ENCODE measurements at regions not wholly inside any gene's neighbourhood (a gene's known extent, or its start where the extent isn't known, plus 50 kb on each side); places are given as distances from the start of the nearest gene placed in this dataset.

DNA sequence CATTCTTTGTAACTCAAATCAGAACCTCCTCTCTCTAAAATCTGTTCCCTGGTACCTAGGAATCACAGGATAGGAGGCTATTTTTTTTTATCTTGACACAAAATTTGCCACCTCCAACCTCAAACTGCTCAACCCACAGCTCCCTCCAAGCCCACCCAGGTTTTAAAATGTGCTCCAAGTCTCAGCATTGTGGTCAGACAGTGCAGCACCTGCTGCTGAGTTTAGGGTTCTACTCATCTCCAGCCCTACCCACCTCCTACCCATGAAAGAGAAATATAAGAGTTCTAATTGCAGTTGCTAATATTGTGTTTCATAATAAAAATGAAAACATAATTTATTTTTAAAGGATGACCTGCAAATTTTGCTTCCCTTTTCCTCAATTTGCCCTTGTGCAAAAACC, 496.5 kb downstream of the MAFB start:
- Histone ChIP-seq H3K4ac (replicated peaks; ENCODE audit: insufficient read length, low read depth, low read length) (no peak overlapping the region), H3K36me3 (ENCODE audit: control insufficient read depth in 2 of 4, insufficient read depth in 4 of 4, low read length in 3 of 4) (no peaks in the 10 kb centered on the region), H3K23me2 (ENCODE audit: low read depth, low read length) (no peaks in the 10 kb centered on the region), H4K91ac (replicated peaks; ENCODE audit: insufficient read length, low read length) (no peak overlapping the region), H2BK120ac (replicated peaks; ENCODE audit: low read depth, low read length) (no peak overlapping the region), H3K79me2 (ENCODE audit: control insufficient read depth in 1 of 2, insufficient read depth in 2 of 2, low read length in 2 of 2) (no peaks in the 10 kb centered on the region), H3K4me2 (ENCODE audit: insufficient read depth in 1 of 2, low read depth in 2 of 2, low read length in 2 of 2) (no peak overlapping the region), H2AFZ (ENCODE audit: low read length) (no peak overlapping the region), H2BK5ac (ENCODE audit: low read depth, low read length) (no peak overlapping the region), H2BK12ac (ENCODE audit: low read depth, low read length) (no peak overlapping the region), H3K9me3 (ENCODE audit: insufficient read depth in 2 of 2, low read depth in 1 of 2, low read length in 1 of 2) (no peaks in the 10 kb centered on the region), H4K8ac (ENCODE audit: extremely low read depth, insufficient read depth, low read length) (no peak overlapping the region), H3K79me1 (ENCODE audit: low read depth, low read length) (no peaks in the 10 kb centered on the region), H3K56ac (replicated peaks; ENCODE audit: insufficient read length, low read depth, low read length) (no peak overlapping the region), H3K9ac (replicated peaks in 1 of 4; ENCODE audit: extremely low read depth in 1 of 4, low read depth in 3 of 4, low read length in 3 of 4) (no peak overlapping the region), H3K4me3 (ENCODE audit: extremely low read depth in 1 of 4, insufficient read depth in 2 of 4, low read depth in 3 of 4, low read length in 4 of 4) (no peak overlapping the region), H4K5ac (ENCODE audit: insufficient read length, low read depth, low read length) (no peak overlapping the region), H3K14ac (ENCODE audit: insufficient read length) (no peak overlapping the region), H2BK15ac (ENCODE audit: low read length) (no peak overlapping the region), H3K4me1 (replicated peaks in 1 of 4; ENCODE audit: control insufficient read depth in 3 of 4, insufficient read depth in 4 of 4, low read length in 3 of 4) (no peaks in the 10 kb centered on the region), H3K27me3 (replicated peaks in 1 of 4; ENCODE audit: control insufficient read depth in 3 of 4, extremely low read depth in 1 of 4, insufficient read depth in 3 of 4, low read length in 3 of 4) (no peaks in the 10 kb centered on the region), H4K20me1 (replicated peaks in 1 of 2; ENCODE audit: control insufficient read depth in 1 of 2, insufficient read depth in 2 of 2, low read length in 2 of 2) (no peaks in the 10 kb centered on the region), H3K23ac (ENCODE audit: insufficient read length) (no peak overlapping the region), H2BK20ac (ENCODE audit: low read length) (no peak overlapping the region), H3K18ac (ENCODE audit: extremely low read depth, low read length) (no peak overlapping the region), H2AK5ac (ENCODE audit: low read depth, low read length) (no peak overlapping the region), H3K27ac (ENCODE audit: low read depth, low read length) (no peak overlapping the region)
- DNase-seq (ENCODE audit: low read depth in 1 of 2, low spot score in 2 of 2) (no peak), FAIRE-seq (no peak)
- ChIA-PET POLR2A (ENCODE audit: partially characterized antibody) (interaction anchor here (0.9 kb wide), 1 partner anchor 19 kb away, joined by 3 read pairs; no protein-coding TSS in a partner anchor), CTCF (ENCODE audit: partially characterized antibody) (interaction anchor here (0.5 to 1.2 kb wide), 3 partner anchors 10 to 217 kb away, joined by 3 read pairs; no protein-coding TSS in a partner anchor)
- TF ChIP-seq CEBPB (IDR thresholded peaks at IDR 0.05; ENCODE audit: low read depth, low read length), result no peak
